Mesendoderm (in vitro differentiated cells): ENCODE measurements at regions not wholly inside any gene's neighbourhood (a gene's known extent, or its start where the extent isn't known, plus 50 kb on each side); places are given as distances from the start of the nearest gene placed in this dataset.

ENCODE experiments used
- DNase-seq: peaks from one replicate; pipeline ENCODE4 v3.0.0; 2013
- H2AK5ac ChIP-seq: 2 replicates; pipeline ENCODE4 v1.6.1; 2013; ENCODE audit warnings: low read length, inconsistent platforms
- H2BK120ac ChIP-seq: 2 replicates; pipeline ENCODE4 v1.6.1; 2013; ENCODE audit warnings: low read depth, mild to moderate bottlenecking, low read length, moderate library complexity, mixed read lengths
- H2BK15ac ChIP-seq: replicated peaks from 2 replicates; pipeline ENCODE4 v1.6.1; 2013; ENCODE audit warnings: low read depth, mild to moderate bottlenecking, moderate library complexity
- H2BK5ac ChIP-seq: 2 replicates; pipeline ENCODE4 v1.6.1; 2013; ENCODE audit warnings: low read length, inconsistent platforms
- H3K18ac ChIP-seq: 2 replicates; pipeline ENCODE4 v1.6.1; 2013; ENCODE audit warnings: mild to moderate bottlenecking, low read length, mixed read lengths
- H3K23ac ChIP-seq: one replicate; pipeline ENCODE4 v1.6.1; 2013; ENCODE audit warnings: low read length
- H3K27ac ChIP-seq: 2 replicates; pipeline ENCODE4 v1.5.1; 2013; ENCODE audit warnings: low read depth, mild to moderate bottlenecking, inconsistent platforms, low read length, moderate library complexity
- H3K27me3 ChIP-seq: 2 replicates; pipeline ENCODE4 v1.6.1; 2013; ENCODE audit warnings: low read length, control low read depth, mild to moderate bottlenecking, inconsistent platforms; ENCODE audit not compliant: insufficient read depth, poor library complexity
- H3K36me3 ChIP-seq: 2 replicates; pipeline ENCODE4 v1.6.1; 2013; ENCODE audit warnings: low read length, inconsistent platforms; ENCODE audit not compliant: control insufficient read depth, insufficient read depth
- H3K4ac ChIP-seq: one replicate; pipeline ENCODE4 v1.6.1; 2013; ENCODE audit warnings: low read depth, mild to moderate bottlenecking, low read length, moderate library complexity
- H3K4me1 ChIP-seq: 2 replicates; pipeline ENCODE4 v1.6.1; 2013; ENCODE audit warnings: low read depth, low read length, inconsistent platforms; ENCODE audit not compliant: control insufficient read depth
- H3K4me2 ChIP-seq: 2 replicates; pipeline ENCODE4 v1.6.1; 2013; ENCODE audit warnings: low read length
- H3K4me3 ChIP-seq: 2 replicates; pipeline ENCODE4 v1.5.1; 2013; ENCODE audit warnings: mild to moderate bottlenecking, low read length
- H3K56ac ChIP-seq: one replicate; pipeline ENCODE4 v1.6.1; 2013; ENCODE audit warnings: low read length
- H3K79me1 ChIP-seq: 2 replicates; pipeline ENCODE4 v1.6.1; 2013; ENCODE audit warnings: low read length, inconsistent platforms
- H3K79me2 ChIP-seq: 2 replicates; pipeline ENCODE4 v1.6.1; 2013; ENCODE audit warnings: mild to moderate bottlenecking, low read length; ENCODE audit not compliant: control insufficient read depth, insufficient read depth
- H3K9ac ChIP-seq: 2 replicates; pipeline ENCODE4 v1.6.1; 2013; ENCODE audit warnings: low read length, inconsistent platforms
- H4K5ac ChIP-seq: one replicate; pipeline ENCODE4 v1.6.1; 2013; ENCODE audit warnings: low read length
- H4K8ac ChIP-seq: one replicate; pipeline ENCODE4 v1.6.1; 2013; ENCODE audit warnings: low read depth, mild to moderate bottlenecking, control low read depth, low read length, moderate library complexity
- WGBS: extraction: QIAGEN DNeasy Blood & Tissue Kit; methylation state at CpG from one replicate; pipeline ENCODE4 v1.1.7; 2013; ENCODE audit warnings: low lambda C conversion rate, missing lambda C conversion rate; ENCODE audit not compliant: insufficient coverage; ENCODE audit errors: extremely low coverage; 5-methylcytosine and 5-hydroxymethylcytosine counted together

DNA sequence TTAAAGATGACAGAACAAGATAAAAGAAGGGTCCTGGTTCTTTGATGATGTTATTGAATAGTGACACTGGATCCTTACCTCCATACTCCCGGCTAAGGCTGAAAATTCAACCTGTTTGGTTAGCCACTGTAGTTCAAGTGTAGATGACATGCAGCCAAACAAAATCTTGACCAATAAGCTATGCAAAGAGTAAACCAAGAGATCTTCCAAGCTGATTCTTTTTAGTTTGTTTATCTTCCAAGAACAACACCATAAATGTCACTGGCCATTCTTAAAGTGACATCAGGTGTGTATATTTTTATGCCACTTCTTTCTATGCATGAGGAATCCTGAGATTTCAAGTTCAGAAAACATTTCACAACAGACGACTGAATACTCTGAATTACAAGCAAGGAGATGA, 141.5 kb upstream of the FST start:
- Histone ChIP-seq H3K79me1 (no peaks in the 10 kb centered on the region), H3K4me1 (no peaks in the 10 kb centered on the region), H3K9ac (no peak overlapping the region), H3K18ac (no peak overlapping the region), H3K4me2 (no peak overlapping the region), H3K36me3 (no peaks in the 10 kb centered on the region), H3K4ac (no peak overlapping the region), H3K56ac (no peak overlapping the region), H2BK5ac (no peak overlapping the region), H4K8ac (no peak overlapping the region), H3K27ac (no peak overlapping the region), H3K27me3 (no peaks in the 10 kb centered on the region), H3K4me3 (no peak overlapping the region), H2BK15ac (no peak overlapping the region), H4K5ac (no peak overlapping the region), H2BK120ac (no peak overlapping the region), H3K23ac (no peak overlapping the region), H2AK5ac (no peak overlapping the region), H3K79me2 (no peaks in the 10 kb centered on the region)
- no CpG with 5 or more reads among the region's 2 CpGs for WGBS
- no peak for DNase-seq

- H3K27ac ChIP-seq, result no peak overlapping the region
- no peaks in the 10 kb centered on the region for H3K79me1 ChIP-seq
- WGBS, result no CpG with 5 or more reads among the region's 2 CpGs
- H3K56ac ChIP-seq, result no peak overlapping the region
- no peak overlapping the region for H3K18ac ChIP-seq
- no peak overlapping the region for H2AK5ac ChIP-seq
- DNase-seq, result peak; percentile 24
- no peak overlapping the region for H3K4ac ChIP-seq
- H3K27me3 ChIP-seq, result no peaks in the 10 kb centered on the region
- no peaks in the 10 kb centered on the region for H3K79me2 ChIP-seq
- no peak overlapping the region for H4K5ac ChIP-seq
- H3K36me3 ChIP-seq, result no peaks in the 10 kb centered on the region
- H3K4me1 ChIP-seq, result no peaks in the 10 kb centered on the region
- no peak overlapping the region for H3K9ac ChIP-seq
- no peak overlapping the region for H2BK15ac ChIP-seq
- no peak overlapping the region for H3K4me2 ChIP-seq
- H3K4me3 ChIP-seq, result no peak overlapping the region
- H3K23ac ChIP-seq, result no peak overlapping the region
- no peak overlapping the region for H2BK5ac ChIP-seq
- no peak overlapping the region for H4K8ac ChIP-seq
- no peak overlapping the region for H2BK120ac ChIP-seq
These were observed 140.4 kb upstream of the FST start for GRCh38 chr5:53339962-53340540.

DNA sequence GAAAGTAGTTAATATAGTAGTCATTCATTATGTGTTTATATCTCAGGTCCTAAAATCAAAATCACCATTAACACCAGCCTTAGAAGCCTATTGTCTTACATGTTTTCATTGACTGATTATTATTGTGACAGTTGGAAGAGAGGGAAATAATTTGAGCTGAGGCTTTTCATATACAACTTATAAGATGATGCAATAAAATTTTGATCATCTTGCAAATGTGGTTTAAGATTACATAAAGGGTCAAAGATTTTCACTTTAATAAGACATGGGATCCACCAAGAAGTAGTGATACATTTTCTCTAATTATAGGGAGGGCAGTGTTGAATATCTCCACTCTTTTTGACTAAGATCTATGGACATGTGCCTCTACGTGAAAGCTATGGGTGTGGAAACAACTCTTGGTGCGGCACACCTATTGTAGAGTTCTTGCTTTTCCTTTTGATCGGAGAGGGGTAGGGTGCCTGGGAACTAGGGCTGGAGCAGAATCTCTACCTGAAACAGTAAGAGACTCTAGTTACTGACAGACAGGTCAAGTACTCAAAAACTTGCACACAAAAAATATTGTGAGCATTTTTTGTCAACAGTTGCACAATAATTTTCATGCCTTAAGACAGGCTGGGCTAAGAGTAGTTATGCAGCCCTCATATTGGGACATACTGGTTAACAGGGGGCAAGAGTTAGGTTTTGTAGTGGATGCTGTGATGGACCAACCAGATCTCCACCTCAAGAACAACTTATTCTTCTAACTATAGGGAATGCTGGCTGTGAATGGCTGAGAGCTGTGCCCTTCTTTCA, 139.3 kb upstream of the FST start:
- Histone ChIP-seq H3K4me1 (no peaks in the 10 kb centered on the region), H2BK5ac (no peak overlapping the region), H4K8ac (no peak overlapping the region), H2BK120ac (no peak overlapping the region), H2BK15ac (no peak overlapping the region), H3K4me2 (no peak overlapping the region), H3K79me1 (no peaks in the 10 kb centered on the region), H2AK5ac (no peak overlapping the region), H3K27ac (no peak overlapping the region), H4K5ac (no peak overlapping the region), H3K23ac (no peak overlapping the region), H3K36me3 (no peaks in the 10 kb centered on the region), H3K79me2 (no peaks in the 10 kb centered on the region), H3K9ac (no peak overlapping the region), H3K4ac (no peak overlapping the region), H3K18ac (no peak overlapping the region), H3K4me3 (no peak overlapping the region), H3K27me3 (no peaks in the 10 kb centered on the region), H3K56ac (no peak overlapping the region)
- WGBS, result no CpG with 5 or more reads among the region's 3 CpGs
- no peak for DNase-seq

GRCh38 chr5:53342236-53342635, 138.2 kb upstream of the FST start:
- Histone ChIP-seq H3K4me3 (no peak overlapping the region), H3K4me2 (no peak overlapping the region), H2AK5ac (no peak overlapping the region), H3K27ac (no peak overlapping the region), H2BK120ac (no peak overlapping the region), H2BK15ac (no peak overlapping the region), H3K4me1 (no peaks in the 10 kb centered on the region), H2BK5ac (no peak overlapping the region), H3K9ac (no peak overlapping the region), H3K23ac (no peak overlapping the region), H3K36me3 (no peaks in the 10 kb centered on the region), H3K79me2 (no peaks in the 10 kb centered on the region), H3K56ac (peak overlapping the region; percentile 22), H3K18ac (no peak overlapping the region), H3K79me1 (no peaks in the 10 kb centered on the region), H3K27me3 (no peaks in the 10 kb centered on the region), H3K4ac (no peak overlapping the region), H4K5ac (no peak overlapping the region), H4K8ac (no peak overlapping the region)
- no peak for DNase-seq

GRCh38 chr5:53343187-53343586, 137.2 kb upstream of the FST start:
- Histone ChIP-seq H3K23ac (no peak overlapping the region), H3K56ac (no peak overlapping the region), H3K4me3 (no peak overlapping the region), H2BK5ac (no peak overlapping the region), H3K27ac (no peak overlapping the region), H2BK15ac (no peak overlapping the region), H2BK120ac (no peak overlapping the region), H3K36me3 (no peaks in the 10 kb centered on the region), H3K79me2 (no peaks in the 10 kb centered on the region), H3K27me3 (no peaks in the 10 kb centered on the region), H3K79me1 (no peaks in the 10 kb centered on the region), H2AK5ac (no peak overlapping the region), H3K4me1 (no peaks in the 10 kb centered on the region), H3K9ac (no peak overlapping the region), H4K8ac (no peak overlapping the region), H3K18ac (no peak overlapping the region), H3K4ac (no peak overlapping the region), H3K4me2 (no peak overlapping the region), H4K5ac (no peak overlapping the region)
- no CpG with 5 or more reads among the region's 2 CpGs for WGBS
- DNase-seq, result no peak

DNA sequence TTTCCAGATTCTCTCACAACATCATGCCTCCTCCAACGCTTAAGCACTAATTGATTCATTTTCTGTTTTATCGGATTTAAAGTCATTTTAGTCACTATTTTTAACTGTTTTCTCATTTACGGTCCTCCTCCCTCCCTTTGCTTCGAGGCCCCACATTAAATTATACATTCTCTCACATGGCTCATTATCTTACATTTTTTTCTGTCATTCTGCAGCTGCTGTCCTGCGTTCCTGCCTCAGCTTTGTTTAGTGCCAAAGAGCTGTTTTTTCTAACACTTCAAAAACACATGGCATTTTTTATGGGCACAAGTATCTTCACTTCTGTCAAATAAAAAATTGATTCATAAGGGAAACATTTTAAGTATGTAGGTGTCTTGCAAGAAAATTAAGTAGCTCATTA, 130.1 kb upstream of the FST start:
- Histone ChIP-seq H4K5ac (no peak overlapping the region), H3K36me3 (no peaks in the 10 kb centered on the region), H3K79me2 (no peaks in the 10 kb centered on the region), H3K23ac (no peak overlapping the region), H3K4ac (no peak overlapping the region), H2BK5ac (no peak overlapping the region), H3K9ac (no peak overlapping the region), H3K56ac (no peak overlapping the region), H3K79me1 (no peaks in the 10 kb centered on the region), H2AK5ac (no peak overlapping the region), H2BK120ac (no peak overlapping the region), H3K4me3 (no peak overlapping the region), H3K4me1 (no peaks in the 10 kb centered on the region), H3K18ac (no peak overlapping the region), H3K27ac (no peak overlapping the region), H2BK15ac (no peak overlapping the region), H3K4me2 (no peak overlapping the region), H3K27me3 (no peaks in the 10 kb centered on the region), H4K8ac (no peak overlapping the region)
- no peak for DNase-seq
- WGBS, result no CpG with 5 or more reads among the region's 5 CpGs
